ENCODE measurements at regions not wholly inside any gene's neighbourhood (a gene's known extent, or its start where the extent isn't known, plus 50 kb on each side); places are given as distances from the start of the nearest gene placed in this dataset.

DNA sequence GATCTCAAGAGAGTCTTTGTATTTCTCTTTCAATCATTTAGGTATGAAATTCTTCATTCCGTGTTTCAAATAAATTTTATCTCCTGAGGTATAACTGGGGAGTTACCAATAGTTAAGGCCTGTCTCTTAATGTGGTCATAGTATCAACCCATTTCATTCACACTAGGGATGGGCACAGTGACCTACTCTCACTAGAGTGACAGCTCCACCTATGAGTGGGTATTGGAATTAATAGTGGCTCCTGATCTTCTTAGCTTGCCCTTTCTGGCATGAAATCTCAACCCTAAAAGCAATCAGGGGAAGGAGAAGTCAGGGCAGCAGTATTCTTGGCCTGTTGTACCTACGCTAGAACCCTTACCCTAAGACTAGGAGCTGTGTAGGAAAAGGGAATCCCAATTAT lies 507.7 kb downstream of the FAM181B start:
- Mint-ChIP-seq H3K4me3 (no peak overlapping the region), H3K36me3 (no peaks in the 10 kb centered on the region), H3K27me3 (ENCODE audit: insufficient read depth, low read depth) (no peaks in the 10 kb centered on the region), H3K27ac (no peak overlapping the region), H3K4me1 (no peaks in the 10 kb centered on the region), H3K9me3 (peaks cover 2% of the 10 kb centered on the region)
- TF ChIP-seq, protein P1, sequence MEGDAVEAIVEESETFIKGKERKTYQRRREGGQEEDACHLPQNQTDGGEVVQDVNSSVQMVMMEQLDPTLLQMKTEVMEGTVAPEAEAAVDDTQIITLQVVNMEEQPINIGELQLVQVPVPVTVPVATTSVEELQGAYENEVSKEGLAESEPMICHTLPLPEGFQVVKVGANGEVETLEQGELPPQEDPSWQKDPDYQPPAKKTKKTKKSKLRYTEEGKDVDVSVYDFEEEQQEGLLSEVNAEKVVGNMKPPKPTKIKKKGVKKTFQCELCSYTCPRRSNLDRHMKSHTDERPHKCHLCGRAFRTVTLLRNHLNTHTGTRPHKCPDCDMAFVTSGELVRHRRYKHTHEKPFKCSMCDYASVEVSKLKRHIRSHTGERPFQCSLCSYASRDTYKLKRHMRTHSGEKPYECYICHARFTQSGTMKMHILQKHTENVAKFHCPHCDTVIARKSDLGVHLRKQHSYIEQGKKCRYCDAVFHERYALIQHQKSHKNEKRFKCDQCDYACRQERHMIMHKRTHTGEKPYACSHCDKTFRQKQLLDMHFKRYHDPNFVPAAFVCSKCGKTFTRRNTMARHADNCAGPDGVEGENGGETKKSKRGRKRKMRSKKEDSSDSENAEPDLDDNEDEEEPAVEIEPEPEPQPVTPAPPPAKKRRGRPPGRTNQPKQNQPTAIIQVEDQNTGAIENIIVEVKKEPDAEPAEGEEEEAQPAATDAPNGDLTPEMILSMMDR (IDR thresholded peaks at IDR 0.05), result peak; percentile 26
- no peak for TF ChIP-seq EZH2phosphoT487 (IDR thresholded peaks at IDR 0.05)
- Histone ChIP-seq H3K9ac (no peak overlapping the region), H3F3A (ENCODE audit: low read depth) (no peaks in the 10 kb centered on the region), H3K9me3 (ENCODE audit: low read depth) (no peaks in the 10 kb centered on the region), H3K27me3 (no peaks in the 10 kb centered on the region), H3K4me1 (no peaks in the 10 kb centered on the region), H2AFZ (replicated peaks) (no peak overlapping the region), H3K4me3 (no peak overlapping the region), H3K79me2 (ENCODE audit: low read depth) (no peaks in the 10 kb centered on the region), H4K20me1 (ENCODE audit: low read depth) (no peaks in the 10 kb centered on the region), H3K27ac (no peak overlapping the region), H3K36me3 (no peaks in the 10 kb centered on the region), H3K4me2 (no peak overlapping the region)
- DNase-seq (ENCODE audit: low spot score), result peak; percentile 10

- Histone ChIP-seq H3K27me3 (no peaks in the 10 kb centered on the region), H3K79me2 (ENCODE audit: low read depth) (no peaks in the 10 kb centered on the region)
- TF ChIP-seq EZH2phosphoT487 (IDR thresholded peaks at IDR 0.05) (no peak), EZH2 (IDR thresholded peaks at IDR 0.05) (no peak)
- TF ChIP-seq, protein P1 (IDR thresholded peaks at IDR 0.05), result no peak
These were observed 508.2 kb downstream of the FAM181B start for GRCh38 chr11:82225502-82225901.

GRCh38 chr11:82216927-82217570 lies 516.6 kb downstream of the FAM181B start:
- Histone ChIP-seq H3K9ac (no peak overlapping the region), H2AFZ (replicated peaks) (no peak overlapping the region), H3K36me3 (no peaks in the 10 kb centered on the region), H3K27ac (no peak overlapping the region), H3K4me3 (no peak overlapping the region), H4K20me1 (ENCODE audit: low read depth) (no peaks in the 10 kb centered on the region), H3K79me2 (ENCODE audit: low read depth) (no peaks in the 10 kb centered on the region), H3F3A (ENCODE audit: low read depth) (no peaks in the 10 kb centered on the region), H3K4me1 (peaks cover 3% of the 10 kb centered on the region), H3K9me3 (ENCODE audit: low read depth) (no peaks in the 10 kb centered on the region), H3K27me3 (no peaks in the 10 kb centered on the region), H3K4me2 (no peak overlapping the region)
- no peaks in the 10 kb centered on the region for H3K4me1 Mint-ChIP-seq
- H3K36me3 Mint-ChIP-seq, result no peaks in the 10 kb centered on the region
- no peak for DNase-seq (ENCODE audit: low spot score)
- no peaks in the 10 kb centered on the region for H3K9me3 Mint-ChIP-seq
- no peak overlapping the region for H3K4me3 Mint-ChIP-seq
- peaks cover 3% of the 10 kb centered on the region for H3K27me3 Mint-ChIP-seq (ENCODE audit: insufficient read depth, low read depth)
- TF ChIP-seq, protein P1 (IDR thresholded peaks at IDR 0.05), result no peak
- TF ChIP-seq EZH2 (IDR thresholded peaks at IDR 0.05) (no peak), EZH2phosphoT487 (IDR thresholded peaks at IDR 0.05) (no peak)
- H3K27ac Mint-ChIP-seq, result no peak overlapping the region

More at GRCh38 chr11:82225502-82225901, 508.2 kb downstream of the FAM181B start:
- H3K9ac ChIP-seq, result no peak overlapping the region
- no peak for DNase-seq (ENCODE audit: low spot score)
- peaks cover 2% of the 10 kb centered on the region for H3K9me3 Mint-ChIP-seq
- no peaks in the 10 kb centered on the region for H3F3A ChIP-seq (ENCODE audit: low read depth)
- no peaks in the 10 kb centered on the region for H3K4me1 Mint-ChIP-seq
- H3K4me3 ChIP-seq, result no peak overlapping the region
- no peak overlapping the region for H2AFZ ChIP-seq (replicated peaks)
- no peak overlapping the region for H3K4me3 Mint-ChIP-seq
- H3K9me3 ChIP-seq (ENCODE audit: low read depth), result no peaks in the 10 kb centered on the region
- no peak overlapping the region for H3K27ac ChIP-seq
- no peaks in the 10 kb centered on the region for H3K36me3 ChIP-seq
- no peaks in the 10 kb centered on the region for H3K27me3 Mint-ChIP-seq (ENCODE audit: insufficient read depth, low read depth)
- no peaks in the 10 kb centered on the region for H3K4me1 ChIP-seq
- H3K4me2 ChIP-seq, result no peak overlapping the region
- H3K36me3 Mint-ChIP-seq, result no peaks in the 10 kb centered on the region
- no peaks in the 10 kb centered on the region for H4K20me1 ChIP-seq (ENCODE audit: low read depth)
- H3K27ac Mint-ChIP-seq, result no peak overlapping the region

Measured in neural progenitor cell (in vitro differentiated cells).